Lung microvascular endothelial cell (primary cell): ENCODE measurements at regions not wholly inside any gene's neighbourhood (a gene's known extent, or its start where the extent isn't known, plus 50 kb on each side); places are given as distances from the start of the nearest gene placed in this dataset.

Experiments
- DNase-seq, 2 donors: peaks; one replicate each; pipeline versions ENCODE4 v3.0.0 to v3.0.0-alpha.2; 2010; ENCODE audit warnings: low read depth in 2 of 2

DNA sequence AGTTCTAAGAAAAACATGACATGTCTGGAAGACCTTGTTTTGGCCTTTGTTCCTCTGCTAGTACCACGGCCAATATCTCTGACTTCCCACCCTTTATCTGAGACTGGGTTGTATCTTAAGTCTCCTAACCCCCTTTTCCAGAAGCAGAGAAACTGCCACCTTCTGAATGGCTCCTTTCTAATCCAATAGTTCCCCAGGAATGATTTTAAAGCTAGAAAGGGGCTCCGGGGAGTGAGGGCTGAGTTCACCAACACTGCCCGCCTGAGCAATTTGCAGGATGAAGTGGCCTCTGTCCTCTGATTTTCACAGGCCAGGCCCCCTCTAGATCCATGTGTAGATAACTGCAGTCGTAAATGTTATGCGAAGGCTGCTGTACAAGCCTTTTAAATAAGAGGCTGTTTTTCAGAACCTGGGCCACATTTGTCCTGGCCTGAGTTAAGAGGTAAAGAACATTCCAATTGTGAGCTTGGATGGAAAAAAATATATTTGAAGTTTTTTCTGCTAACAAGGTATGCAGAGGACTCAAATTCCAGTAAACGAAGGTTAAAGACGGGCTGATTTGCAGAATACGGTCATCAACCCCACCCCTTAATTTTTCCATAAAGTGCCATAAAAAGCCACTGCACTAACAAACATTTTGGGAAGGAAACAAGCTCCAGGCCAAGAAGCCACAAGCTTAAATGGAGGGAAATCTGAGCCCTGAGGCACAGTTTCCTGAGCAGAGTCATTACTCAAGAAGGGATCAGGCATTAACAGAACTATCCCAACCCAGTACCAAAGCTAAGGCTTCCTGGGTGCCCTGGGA is 117.0 kb upstream of the MAF start:
- no peak for DNase-seq

DNA sequence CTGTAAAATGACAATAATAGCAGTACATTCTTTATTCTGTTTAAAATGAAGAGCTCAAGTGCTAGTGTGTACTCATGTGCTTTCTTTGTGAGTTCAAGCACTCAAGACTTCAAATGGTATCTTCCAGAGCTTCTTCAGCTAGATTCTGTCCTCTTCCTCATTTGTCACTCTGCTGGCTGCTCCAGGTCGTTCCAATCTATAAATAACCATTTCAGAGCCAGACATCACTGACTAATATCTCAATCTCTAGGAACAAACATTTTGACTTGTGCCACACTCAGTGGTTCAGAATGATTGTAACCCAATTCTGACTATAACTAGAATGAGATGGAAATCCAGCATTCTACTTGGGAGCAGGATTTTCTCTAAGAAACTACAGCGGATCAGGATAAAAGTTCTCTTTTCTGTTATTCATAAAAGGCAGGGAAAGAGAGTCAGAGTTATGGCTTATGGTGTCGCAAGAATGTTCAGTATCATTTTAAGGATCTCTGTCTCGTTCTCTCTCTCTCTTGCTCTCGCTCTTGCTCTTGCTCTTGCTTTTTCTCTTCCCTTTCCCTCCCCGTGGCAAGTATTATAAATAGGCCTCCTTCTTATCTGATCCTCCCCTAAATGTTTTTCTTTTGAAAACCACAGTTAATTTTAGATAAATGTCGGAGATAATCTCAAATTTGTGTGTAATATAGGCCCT is 116.3 kb upstream of the MAF start:
- DNase-seq = no peak

- no peak for DNase-seq
These were observed 114.5 kb upstream of the MAF start for GRCh38 chr16:79715061-79715460.

DNA sequence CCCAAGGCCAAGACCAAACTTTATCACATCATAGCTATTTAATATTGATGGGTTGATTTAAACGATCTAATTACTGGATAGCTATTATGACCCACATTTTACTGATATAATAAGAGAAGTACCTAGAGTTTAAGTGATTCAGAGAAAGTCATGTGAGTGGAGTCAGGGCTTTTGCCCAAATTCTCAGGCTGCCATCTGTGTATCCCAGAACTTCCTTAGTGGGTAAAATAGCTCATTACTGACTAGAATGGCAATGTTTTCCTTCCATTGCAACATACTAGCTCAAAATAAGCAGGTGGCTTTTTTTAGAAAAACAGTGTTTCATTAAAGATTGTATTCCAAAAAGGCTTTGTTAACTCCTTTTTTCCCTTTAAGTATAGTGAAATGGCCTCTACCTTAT is 113.9 kb upstream of the MAF start:
- no peak for DNase-seq

DNA sequence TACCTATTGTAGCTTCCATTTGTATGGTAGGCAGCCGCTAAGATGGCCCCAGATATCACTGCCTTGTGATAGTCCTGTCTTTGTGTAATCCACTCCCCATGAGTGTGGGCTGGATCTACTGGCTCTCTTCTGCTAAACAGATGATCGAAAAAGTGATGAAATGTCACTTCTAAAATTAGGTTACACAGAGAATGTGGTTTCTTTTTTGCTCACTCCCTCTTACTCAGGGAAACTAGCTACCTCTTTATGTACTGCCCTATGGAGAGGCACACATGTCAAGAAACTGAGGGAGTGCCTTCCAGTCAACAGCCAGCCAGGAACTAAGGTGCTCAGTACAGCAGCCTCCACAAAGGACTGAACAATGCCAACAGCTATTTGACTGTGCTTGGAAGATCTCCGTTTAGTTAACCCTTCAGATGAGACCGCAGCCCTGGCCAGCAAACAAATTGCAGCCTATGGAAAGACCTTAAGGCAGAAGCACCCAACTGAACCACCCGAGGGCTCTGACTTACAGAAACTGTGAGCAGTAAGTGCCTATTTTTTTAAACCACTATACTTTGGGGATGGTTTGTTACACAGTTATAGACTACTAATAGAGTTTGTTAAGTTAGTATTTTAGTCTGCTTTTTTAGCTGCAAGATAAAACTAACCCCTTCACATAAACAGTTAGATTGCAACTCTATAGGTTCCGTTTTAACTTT is 113.2 kb upstream of the MAF start:
- no peak for DNase-seq

- no peak for DNase-seq
These were observed 111.7 kb upstream of the MAF start for GRCh38 chr16:79712276-79712675.

- DNase-seq = no peak
These were observed 107.3 kb upstream of the MAF start for GRCh38 chr16:79707876-79708275.

GRCh38 chr16:79703066-79703465 is 102.5 kb upstream of the MAF start:
- DNase-seq = no peak

DNA sequence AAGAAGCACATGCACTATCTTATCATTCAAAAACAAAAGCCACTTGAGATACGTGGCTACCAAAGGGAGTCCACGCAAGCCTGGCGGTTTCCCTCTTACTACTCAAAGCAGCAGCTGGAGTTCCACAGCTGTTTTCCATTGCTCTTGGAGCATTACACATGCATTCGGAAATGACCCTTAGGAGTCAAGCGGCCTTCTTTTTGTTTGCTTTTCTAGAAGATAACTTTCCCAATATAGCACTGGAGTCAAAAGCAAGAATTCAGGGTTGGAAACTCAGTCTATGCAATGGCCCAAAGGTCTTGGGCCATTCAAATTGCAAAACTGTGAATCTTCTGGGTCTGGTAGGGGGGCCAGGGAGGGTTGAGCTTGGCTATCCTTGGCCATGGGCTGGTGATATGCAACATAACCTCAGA is 97.8 kb upstream of the MAF start:
- DNase-seq = no peak

GRCh38 chr16:79697562-79698112 is 97.1 kb upstream of the MAF start:
- DNase-seq = no peak

DNA sequence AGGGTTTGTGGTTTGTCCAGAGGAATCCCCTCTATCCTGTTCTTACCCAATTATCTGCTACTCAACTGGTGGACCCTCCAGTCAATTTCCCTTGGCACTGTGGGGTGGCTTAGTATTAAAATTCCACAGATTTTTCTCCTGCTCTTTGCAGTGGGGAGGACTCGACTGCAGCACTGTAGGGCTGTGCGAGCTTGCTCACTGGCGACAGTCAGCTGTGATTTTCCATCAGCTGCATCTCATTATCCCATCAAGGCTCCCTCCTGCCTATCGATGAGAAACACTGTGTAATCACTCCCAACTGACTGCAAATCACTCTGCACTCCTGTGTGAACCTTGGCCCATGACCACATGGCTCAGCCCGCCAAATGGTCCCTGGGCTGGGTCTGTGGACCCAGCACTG is 90.5 kb upstream of the MAF start:
- no peak for DNase-seq

DNA sequence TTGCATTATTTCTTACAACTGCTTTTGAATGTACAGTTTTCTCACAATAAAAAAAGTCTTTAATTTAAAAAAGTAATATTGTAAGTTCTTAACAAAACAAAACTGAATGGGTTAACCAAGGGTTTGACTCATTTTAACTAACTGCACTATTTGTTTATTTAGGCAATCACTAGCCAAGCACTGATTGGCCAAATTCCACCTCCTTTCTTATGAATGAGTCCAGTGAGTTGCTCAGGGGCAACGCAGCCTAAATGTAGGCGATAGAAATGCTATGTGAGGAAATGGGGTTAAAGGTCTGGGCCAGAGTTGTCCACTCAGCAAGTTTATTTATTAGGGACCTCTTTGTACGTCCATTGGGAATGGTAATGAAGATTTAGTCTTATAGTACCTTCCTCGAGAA is 89.6 kb upstream of the MAF start:
- no peak for DNase-seq

GRCh38 chr16:79687249-79688130 is 87.0 kb upstream of the MAF start:
- DNase-seq = no peak

- DNase-seq = no peak
These were observed 85.3 kb upstream of the MAF start for GRCh38 chr16:79685871-79686270.

DNA sequence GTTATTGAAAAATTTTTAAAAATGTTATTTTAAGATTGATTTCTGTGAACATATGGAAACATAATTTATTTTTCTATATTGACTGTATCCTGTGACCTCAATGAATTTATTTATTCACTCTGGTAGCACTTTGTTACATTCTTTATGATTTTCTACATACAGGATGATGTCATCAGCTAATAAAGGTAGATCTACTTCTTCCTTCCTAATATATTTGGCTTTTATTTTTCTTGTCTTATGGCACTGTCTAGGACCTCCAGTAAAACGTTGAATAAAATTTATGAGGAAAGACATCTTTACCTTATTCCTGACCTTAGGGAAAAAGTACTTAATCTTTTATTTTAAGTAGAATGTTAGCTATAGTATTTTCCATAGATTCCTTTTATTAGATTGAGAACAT is 78.8 kb upstream of the MAF start:
- DNase-seq = no peak

GRCh38 chr16:79677799-79678530 is 77.4 kb upstream of the MAF start:
- no peak for DNase-seq

DNA sequence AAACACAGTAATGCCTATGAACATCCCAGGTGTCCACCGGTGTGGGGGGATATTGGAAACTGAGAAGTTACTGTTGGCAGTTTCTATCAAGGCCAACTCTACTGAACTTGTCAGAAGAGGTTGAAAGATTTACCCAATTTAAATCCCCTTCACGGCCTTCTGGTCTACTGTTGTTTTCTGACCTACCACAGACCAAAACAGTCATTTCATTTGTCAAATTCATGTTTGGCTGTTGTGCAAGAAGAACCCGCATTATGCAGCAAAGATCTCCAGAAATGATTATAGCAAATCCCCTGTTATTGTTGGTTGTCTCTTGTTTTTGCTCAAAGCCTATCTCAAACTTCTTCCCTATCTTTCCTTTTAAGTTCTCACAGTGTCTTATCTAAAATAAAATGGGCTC is 73.1 kb upstream of the MAF start:
- no peak for DNase-seq

DNA sequence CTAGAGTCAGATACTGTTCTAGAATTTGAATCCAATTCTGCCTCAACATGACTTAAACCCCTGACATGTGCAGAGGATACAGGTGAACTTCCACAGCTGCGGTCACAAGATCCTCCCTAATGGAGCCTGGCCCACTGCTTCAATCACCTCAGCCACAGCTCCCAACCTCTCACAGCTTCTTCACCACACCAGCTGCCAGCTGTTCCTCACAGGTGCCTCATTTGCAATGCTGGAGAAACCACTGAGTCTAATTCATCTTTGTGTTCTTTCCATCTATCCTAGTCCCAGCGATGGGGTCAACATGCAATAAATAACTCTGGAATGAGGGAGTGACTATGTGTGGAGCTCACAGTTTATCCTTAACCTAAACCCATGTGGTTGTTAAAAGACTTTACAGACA is 72.0 kb upstream of the MAF start:
- DNase-seq = no peak

DNA sequence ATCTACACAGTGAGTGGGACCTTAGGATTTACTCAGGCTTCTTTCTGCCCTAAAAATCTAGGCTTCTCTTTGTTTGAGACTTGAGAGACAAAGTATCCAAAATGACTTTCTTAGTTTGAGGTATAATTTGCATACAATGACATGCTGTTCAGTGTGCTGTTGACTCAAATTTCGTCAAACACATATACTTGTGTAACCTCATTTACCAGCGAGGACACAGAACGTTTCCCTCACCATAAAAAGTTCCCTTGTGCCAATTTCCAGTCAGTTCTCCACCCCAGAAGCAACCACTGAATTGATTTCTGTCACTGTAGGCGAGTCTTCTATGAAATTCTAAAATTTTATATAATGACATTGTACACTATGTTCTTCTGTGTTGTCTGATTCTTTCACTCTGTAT is 68.0 kb upstream of the MAF start:
- no peak for DNase-seq

GRCh38 chr16:79665970-79666369 is 65.4 kb upstream of the MAF start:
- DNase-seq = no peak

DNA sequence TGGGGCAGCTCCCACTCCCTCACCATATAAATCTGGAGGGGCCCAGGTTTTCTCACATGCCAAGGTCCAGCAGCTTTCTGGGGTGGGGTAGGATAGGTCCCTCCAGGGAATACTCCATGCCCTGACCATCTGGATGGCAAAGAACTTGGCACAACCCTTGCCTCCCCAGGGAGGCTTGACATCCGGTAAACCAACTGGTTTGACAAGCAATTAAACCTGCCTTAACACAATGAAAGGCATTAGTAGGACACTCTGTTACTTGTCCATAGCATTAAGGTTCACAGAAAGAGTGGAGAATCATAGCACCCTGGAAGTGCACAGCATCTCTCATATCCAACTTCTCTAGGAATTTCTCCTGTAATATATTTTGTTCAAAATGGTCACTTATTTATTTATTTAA is 63.9 kb upstream of the MAF start:
- no peak for DNase-seq
